WTC11 (cell line): ENCODE measurements at regions not wholly inside any gene's neighbourhood (a gene's known extent, or its start where the extent isn't known, plus 50 kb on each side); places are given as distances from the start of the nearest gene placed in this dataset.

Experiments used
- ATAC-seq: fragments of 200-7000 bp; cut with Tn5 transposase; 2 replicates; pipeline ENCODE4 v1.10.0; 2021; ENCODE audit warnings: mild to moderate bottlenecking, moderate library complexity
- CTCF ChIA-PET: fragments of 300-600 bp; sonication (Branson Sonifier 250); formaldehyde crosslinking; loops from one replicate; lab custom pipeline; 2021; ENCODE audit warnings: antibody characterized with exemption; lab: Charles Lee
- POLR2A ChIA-PET: fragments of 350-600 bp; sonication (Branson Sonifier 250); formaldehyde crosslinking; loops from one replicate; lab custom pipeline; 2021; ENCODE audit warnings: antibody characterized with exemption; lab: Charles Lee
- DNase-seq: peaks from one replicate; pipeline ENCODE4 v3.0.0; 2021; ENCODE audit warnings: low spot score
- H3K27ac Mint-ChIP-seq: 2 replicates; pipeline ENCODE4 v1.8.0; 2021; ENCODE audit warnings: mixed read lengths
- H3K27me3 Mint-ChIP-seq: 2 replicates; pipeline ENCODE4 v1.8.0; 2021; ENCODE audit warnings: low read depth, mild to moderate bottlenecking, moderate library complexity, mixed read lengths
- H3K36me3 Mint-ChIP-seq: 2 replicates; pipeline ENCODE4 v1.8.0; 2021; ENCODE audit warnings: mixed read lengths
- H3K4me1 Mint-ChIP-seq: 2 replicates; pipeline ENCODE4 v1.8.0; 2022; ENCODE audit warnings: mixed read lengths
- H3K4me3 Mint-ChIP-seq: 2 replicates; pipeline ENCODE4 v1.8.0; 2021; ENCODE audit warnings: mild to moderate bottlenecking, moderate library complexity, mixed read lengths
- H3K9me3 Mint-ChIP-seq: 2 replicates; pipeline ENCODE4 v1.8.0; 2021; ENCODE audit warnings: mixed read lengths
- CBFB ChIP-seq: sonication (generic); formaldehyde crosslinking; IDR thresholded peaks from 2 replicates; pipeline ENCODE4 v1.8.1; 2022; ENCODE audit warnings: mild to moderate bottlenecking, low read depth, missing genetic modification reagents
- CREB1 ChIP-seq: sonication (generic); formaldehyde crosslinking; IDR thresholded peaks from 2 replicates; pipeline ENCODE4 v1.8.0; 2023; ENCODE audit warnings: mild to moderate bottlenecking, missing genetic modification reagents
- CREM ChIP-seq: sonication (generic); formaldehyde crosslinking; IDR thresholded peaks from 2 replicates; pipeline ENCODE4 v1.8.1; 2022; ENCODE audit warnings: mild to moderate bottlenecking, missing genetic modification reagents, moderate library complexity
- ELF4 ChIP-seq: sonication (generic); formaldehyde crosslinking; IDR thresholded peaks from 2 replicates; pipeline ENCODE4 v1.8.1; 2022; ENCODE audit warnings: low read depth, mild to moderate bottlenecking, moderate library complexity, missing genetic modification reagents
- ESRRA ChIP-seq: sonication (generic); formaldehyde crosslinking; IDR thresholded peaks from 2 replicates; pipeline ENCODE4 v1.8.1; 2022; ENCODE audit warnings: mild to moderate bottlenecking, missing genetic modification reagents, borderline replicate concordance
- FOXP1 ChIP-seq: sonication (generic); formaldehyde crosslinking; IDR thresholded peaks from 2 replicates; pipeline ENCODE4 v1.8.0; 2022; ENCODE audit warnings: missing genetic modification reagents, mild to moderate bottlenecking, moderate library complexity, borderline replicate concordance
- GABPB1 ChIP-seq: sonication (generic); formaldehyde crosslinking; IDR thresholded peaks from 2 replicates; pipeline ENCODE4 v1.8.1; 2023; ENCODE audit warnings: mild to moderate bottlenecking, missing genetic modification reagents
- HMGA2 ChIP-seq: fragments of 250-450 bp; sonication (Bioruptor Pico); IDR thresholded peaks from 2 replicates; pipeline ENCODE4 v1.4.0; 2021; ENCODE audit warnings: mild to moderate bottlenecking, moderate library complexity
- MYBL2 ChIP-seq: sonication (generic); formaldehyde crosslinking; IDR thresholded peaks from 2 replicates; pipeline ENCODE4 v1.8.1; 2023; ENCODE audit warnings: mild to moderate bottlenecking, moderate library complexity, missing genetic modification reagents
- NFATC4 ChIP-seq: fragments of 250-450 bp; sonication (Bioruptor Pico); IDR thresholded peaks from 2 replicates; pipeline ENCODE4 v1.9.0; 2021; ENCODE audit warnings: mild to moderate bottlenecking
- OVOL2 ChIP-seq: fragments of 250-450 bp; sonication (Bioruptor Pico); IDR thresholded peaks from 2 replicates; pipeline ENCODE4 v1.9.0; 2021; ENCODE audit warnings: mild to moderate bottlenecking, borderline replicate concordance
- SMAD3 ChIP-seq: sonication (generic); formaldehyde crosslinking; IDR thresholded peaks from 2 replicates; pipeline ENCODE4 v1.8.0; 2022; ENCODE audit warnings: missing genetic modification reagents, mild to moderate bottlenecking, borderline replicate concordance
- SOX15 ChIP-seq: fragments of 250-450 bp; sonication (Bioruptor Pico); IDR thresholded peaks from 2 replicates; pipeline ENCODE4 v1.9.0; 2021; ENCODE audit warnings: mild to moderate bottlenecking
- TCF7 ChIP-seq: sonication (generic); formaldehyde crosslinking; IDR thresholded peaks from 2 replicates; pipeline ENCODE4 v1.8.0; 2022; ENCODE audit warnings: mild to moderate bottlenecking, low read depth, missing genetic modification reagents, moderate library complexity
- TEAD1 ChIP-seq: sonication (generic); formaldehyde crosslinking; IDR thresholded peaks from 2 replicates; pipeline ENCODE4 v1.8.0; 2022; ENCODE audit warnings: mild to moderate bottlenecking, missing genetic modification reagents
- ZBTB21 ChIP-seq: sonication (generic); formaldehyde crosslinking; IDR thresholded peaks from 2 replicates; pipeline ENCODE4 v1.8.1; 2023; ENCODE audit warnings: mild to moderate bottlenecking, missing genetic modification reagents, borderline replicate concordance
- ZNF121 ChIP-seq: sonication (generic); formaldehyde crosslinking; IDR thresholded peaks from 2 replicates; pipeline ENCODE4 v1.8.0; 2023; ENCODE audit warnings: missing genetic modification reagents
- ZNF138 ChIP-seq: sonication (generic); formaldehyde crosslinking; conservative IDR thresholded peaks from 2 replicates; pipeline ENCODE4 v1.8.1; 2022; ENCODE audit warnings: mild to moderate bottlenecking, moderate library complexity, missing genetic modification reagents
- ZNF219 ChIP-seq: sonication (generic); formaldehyde crosslinking; IDR thresholded peaks from 2 replicates; pipeline ENCODE4 v1.8.0; 2023; ENCODE audit warnings: missing genetic modification reagents, mild to moderate bottlenecking, borderline replicate concordance
- ZNF416 ChIP-seq: fragments of 250-450 bp; sonication (Bioruptor Pico); IDR thresholded peaks from 2 replicates; pipeline ENCODE4 v1.9.0; 2021; ENCODE audit warnings: mild to moderate bottlenecking, inconsistent platforms
- ZNF423 ChIP-seq: fragments of 250-450 bp; sonication (Bioruptor Pico); IDR thresholded peaks from 2 replicates; pipeline ENCODE4 v2.1.2; 2022; ENCODE audit warnings: mild to moderate bottlenecking, moderate library complexity
- TF ChIP-seq, protein P1 (sequence below): sonication (generic); formaldehyde crosslinking; IDR thresholded peaks from 2 replicates; pipeline ENCODE4 v1.8.0; 2022; ENCODE audit warnings: missing genetic modification reagents
- TF ChIP-seq, protein P2 (sequence below): sonication (generic); formaldehyde crosslinking; IDR thresholded peaks from 2 replicates; pipeline ENCODE4 v1.8.1; 2022; ENCODE audit warnings: missing genetic modification reagents, borderline replicate concordance
- TF ChIP-seq, protein P3 (sequence below): sonication (generic); formaldehyde crosslinking; IDR thresholded peaks from 2 replicates; pipeline ENCODE4 v1.8.1; 2023; ENCODE audit warnings: mild to moderate bottlenecking, moderate library complexity, missing genetic modification reagents
- TF ChIP-seq, protein P4 (sequence below): fragments of 250-450 bp; sonication (Bioruptor Pico); IDR thresholded peaks from 2 replicates; pipeline ENCODE4 v1.9.0; 2021; ENCODE audit warnings: mild to moderate bottlenecking
- TF ChIP-seq, protein P5 (sequence below): sonication (generic); formaldehyde crosslinking; IDR thresholded peaks from 2 replicates; pipeline ENCODE4 v1.8.0; 2022; ENCODE audit warnings: mild to moderate bottlenecking, missing genetic modification reagents
- TF ChIP-seq, protein P6 (sequence below): sonication (generic); formaldehyde crosslinking; conservative IDR thresholded peaks from 2 replicates; pipeline ENCODE4 v1.8.1; 2022; ENCODE audit warnings: mild to moderate bottlenecking, missing genetic modification reagents

DNA sequence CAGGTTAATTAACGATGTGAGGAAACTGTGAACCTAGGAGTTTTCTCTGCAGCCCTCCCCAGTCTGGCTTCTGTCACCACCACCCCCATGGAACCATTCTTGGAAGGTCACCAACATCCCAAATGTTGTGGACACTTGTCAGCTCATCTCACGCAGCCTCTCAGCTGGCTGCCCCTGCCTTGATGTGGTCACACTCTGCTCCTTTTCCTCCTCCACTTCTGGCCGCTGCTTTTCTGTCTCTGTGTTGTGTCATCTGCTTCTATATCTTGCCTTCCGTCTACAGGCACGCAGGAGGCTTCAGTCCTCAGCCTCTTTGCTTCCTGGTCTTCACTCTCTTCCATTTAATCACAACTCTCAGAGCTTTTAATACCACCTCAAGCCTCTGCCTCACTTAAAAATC, 371.5 kb upstream of the SLIT2 start:
- Mint-ChIP-seq H3K9me3 (peaks cover 5% of the 10 kb centered on the region; the same call in 1 of the 2 replicates), H3K27ac (no peak overlapping the region), H3K36me3 (no peaks in the 10 kb centered on the region), H3K4me1 (peaks cover 12% of the 10 kb centered on the region), H3K4me3 (no peak overlapping the region), H3K27me3 (no peaks in the 10 kb centered on the region; the same call in 1 of the 2 replicates)
- ChIA-PET POLR2A (no interaction called here), CTCF (no interaction called here)
- TF ChIP-seq CREM (no peak), GABPB1 (CRISPR knock-in tag) (no peak), SMAD3 (no peak), HMGA2 (CRISPR knock-in tag) (no peak), NFATC4 (CRISPR knock-in tag) (no peak), FOXP1 (CRISPR knock-in tag) (no peak), ZNF416 (no peak), OVOL2 (no peak), MYBL2 (CRISPR knock-in tag) (no peak), CBFB (no peak), TCF7 (CRISPR knock-in tag) (no peak), ZNF121 (CRISPR knock-in tag) (no peak), ZNF423 (CRISPR knock-in tag) (no peak), SOX15 (CRISPR knock-in tag) (no peak)
- TF ChIP-seq, protein P1, sequence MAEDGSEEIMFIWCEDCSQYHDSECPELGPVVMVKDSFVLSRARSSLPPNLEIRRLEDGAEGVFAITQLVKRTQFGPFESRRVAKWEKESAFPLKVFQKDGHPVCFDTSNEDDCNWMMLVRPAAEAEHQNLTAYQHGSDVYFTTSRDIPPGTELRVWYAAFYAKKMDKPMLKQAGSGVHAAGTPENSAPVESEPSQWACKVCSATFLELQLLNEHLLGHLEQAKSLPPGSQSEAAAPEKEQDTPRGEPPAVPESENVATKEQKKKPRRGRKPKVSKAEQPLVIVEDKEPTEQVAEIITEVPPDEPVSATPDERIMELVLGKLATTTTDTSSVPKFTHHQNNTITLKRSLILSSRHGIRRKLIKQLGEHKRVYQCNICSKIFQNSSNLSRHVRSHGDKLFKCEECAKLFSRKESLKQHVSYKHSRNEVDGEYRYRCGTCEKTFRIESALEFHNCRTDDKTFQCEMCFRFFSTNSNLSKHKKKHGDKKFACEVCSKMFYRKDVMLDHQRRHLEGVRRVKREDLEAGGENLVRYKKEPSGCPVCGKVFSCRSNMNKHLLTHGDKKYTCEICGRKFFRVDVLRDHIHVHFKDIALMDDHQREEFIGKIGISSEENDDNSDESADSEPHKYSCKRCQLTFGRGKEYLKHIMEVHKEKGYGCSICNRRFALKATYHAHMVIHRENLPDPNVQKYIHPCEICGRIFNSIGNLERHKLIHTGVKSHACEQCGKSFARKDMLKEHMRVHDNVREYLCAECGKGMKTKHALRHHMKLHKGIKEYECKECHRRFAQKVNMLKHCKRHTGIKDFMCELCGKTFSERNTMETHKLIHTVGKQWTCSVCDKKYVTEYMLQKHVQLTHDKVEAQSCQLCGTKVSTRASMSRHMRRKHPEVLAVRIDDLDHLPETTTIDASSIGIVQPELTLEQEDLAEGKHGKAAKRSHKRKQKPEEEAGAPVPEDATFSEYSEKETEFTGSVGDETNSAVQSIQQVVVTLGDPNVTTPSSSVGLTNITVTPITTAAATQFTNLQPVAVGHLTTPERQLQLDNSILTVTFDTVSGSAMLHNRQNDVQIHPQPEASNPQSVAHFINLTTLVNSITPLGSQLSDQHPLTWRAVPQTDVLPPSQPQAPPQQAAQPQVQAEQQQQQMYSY: no peak
- TF ChIP-seq, protein P2, sequence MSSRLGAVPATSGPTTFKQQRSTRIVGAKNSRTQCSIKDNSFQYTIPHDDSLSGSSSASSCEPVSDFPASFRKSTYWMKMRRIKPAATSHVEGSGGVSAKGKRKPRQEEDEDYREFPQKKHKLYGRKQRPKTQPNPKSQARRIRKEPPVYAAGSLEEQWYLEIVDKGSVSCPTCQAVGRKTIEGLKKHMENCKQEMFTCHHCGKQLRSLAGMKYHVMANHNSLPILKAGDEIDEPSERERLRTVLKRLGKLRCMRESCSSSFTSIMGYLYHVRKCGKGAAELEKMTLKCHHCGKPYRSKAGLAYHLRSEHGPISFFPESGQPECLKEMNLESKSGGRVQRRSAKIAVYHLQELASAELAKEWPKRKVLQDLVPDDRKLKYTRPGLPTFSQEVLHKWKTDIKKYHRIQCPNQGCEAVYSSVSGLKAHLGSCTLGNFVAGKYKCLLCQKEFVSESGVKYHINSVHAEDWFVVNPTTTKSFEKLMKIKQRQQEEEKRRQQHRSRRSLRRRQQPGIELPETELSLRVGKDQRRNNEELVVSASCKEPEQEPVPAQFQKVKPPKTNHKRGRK: no peak
- TF ChIP-seq, protein P3, sequence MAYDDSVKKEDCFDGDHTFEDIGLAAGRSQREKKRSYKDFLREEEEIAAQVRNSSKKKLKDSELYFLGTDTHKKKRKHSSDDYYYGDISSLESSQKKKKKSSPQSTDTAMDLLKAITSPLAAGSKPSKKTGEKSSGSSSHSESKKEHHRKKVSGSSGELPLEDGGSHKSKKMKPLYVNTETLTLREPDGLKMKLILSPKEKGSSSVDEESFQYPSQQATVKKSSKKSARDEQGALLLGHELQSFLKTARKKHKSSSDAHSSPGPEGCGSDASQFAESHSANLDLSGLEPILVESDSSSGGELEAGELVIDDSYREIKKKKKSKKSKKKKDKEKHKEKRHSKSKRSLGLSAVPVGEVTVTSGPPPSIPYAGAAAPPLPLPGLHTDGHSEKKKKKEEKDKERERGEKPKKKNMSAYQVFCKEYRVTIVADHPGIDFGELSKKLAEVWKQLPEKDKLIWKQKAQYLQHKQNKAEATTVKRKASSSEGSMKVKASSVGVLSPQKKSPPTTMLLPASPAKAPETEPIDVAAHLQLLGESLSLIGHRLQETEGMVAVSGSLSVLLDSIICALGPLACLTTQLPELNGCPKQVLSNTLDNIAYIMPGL: no peak
- ATAC-seq: no peak
- DNase-seq: no peak

DNA sequence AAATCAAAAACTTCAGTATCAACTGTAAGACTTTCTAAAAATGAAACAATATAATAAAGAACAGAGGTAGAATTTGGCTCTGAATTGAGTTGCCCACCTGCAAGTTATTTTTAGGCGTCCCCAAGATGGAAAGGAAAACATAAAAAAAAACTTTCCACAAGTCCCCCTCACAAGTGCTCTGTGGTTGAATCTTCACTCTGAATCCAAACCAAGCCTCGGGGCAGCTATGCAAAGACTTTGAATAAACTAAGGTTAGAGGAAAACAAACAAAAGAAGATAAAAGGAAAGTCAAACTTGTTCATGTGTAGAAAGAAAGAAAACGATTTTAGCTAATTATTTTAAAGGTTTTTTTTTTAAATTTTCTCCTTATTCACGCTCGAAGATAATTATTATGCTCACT, 372.4 kb upstream of the SLIT2 start:
- H3K27ac Mint-ChIP-seq: no peak overlapping the region
- CTCF ChIA-PET: no interaction called here
- no peak overlapping the region for H3K4me3 Mint-ChIP-seq
- no peaks in the 10 kb centered on the region; the same call in 1 of the 2 replicates for H3K27me3 Mint-ChIP-seq
- no peak for ATAC-seq
- POLR2A ChIA-PET: no interaction called here
- no peaks in the 10 kb centered on the region for H3K36me3 Mint-ChIP-seq
- TF ChIP-seq ELF4 (no peak), ESRRA (CRISPR knock-in tag) (no peak), CREM (no peak), CREB1 (CRISPR knock-in tag) (no peak), ZBTB21 (CRISPR knock-in tag) (no peak), TEAD1 (CRISPR knock-in tag) (no peak), ZNF138 (no peak), ZNF219 (CRISPR knock-in tag) (no peak)
- TF ChIP-seq, protein P4, sequence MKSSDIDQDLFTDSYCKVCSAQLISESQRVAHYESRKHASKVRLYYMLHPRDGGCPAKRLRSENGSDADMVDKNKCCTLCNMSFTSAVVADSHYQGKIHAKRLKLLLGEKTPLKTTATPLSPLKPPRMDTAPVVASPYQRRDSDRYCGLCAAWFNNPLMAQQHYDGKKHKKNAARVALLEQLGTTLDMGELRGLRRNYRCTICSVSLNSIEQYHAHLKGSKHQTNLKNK (CRISPR knock-in tag): no peak
- TF ChIP-seq, protein P5, sequence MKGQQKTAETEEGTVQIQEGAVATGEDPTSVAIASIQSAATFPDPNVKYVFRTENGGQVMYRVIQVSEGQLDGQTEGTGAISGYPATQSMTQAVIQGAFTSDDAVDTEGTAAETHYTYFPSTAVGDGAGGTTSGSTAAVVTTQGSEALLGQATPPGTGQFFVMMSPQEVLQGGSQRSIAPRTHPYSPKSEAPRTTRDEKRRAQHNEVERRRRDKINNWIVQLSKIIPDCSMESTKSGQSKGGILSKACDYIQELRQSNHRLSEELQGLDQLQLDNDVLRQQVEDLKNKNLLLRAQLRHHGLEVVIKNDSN (CRISPR knock-in tag): no peak
- TF ChIP-seq, protein P6, sequence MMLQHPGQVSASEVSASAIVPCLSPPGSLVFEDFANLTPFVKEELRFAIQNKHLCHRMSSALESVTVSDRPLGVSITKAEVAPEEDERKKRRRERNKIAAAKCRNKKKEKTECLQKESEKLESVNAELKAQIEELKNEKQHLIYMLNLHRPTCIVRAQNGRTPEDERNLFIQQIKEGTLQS (CRISPR knock-in tag): no peak
- TF ChIP-seq, all 79 proteins: peak for 0
- Mint-ChIP-seq H3K9me3 (peaks cover 8% of the 10 kb centered on the region), H3K4me1 (peaks cover 12% of the 10 kb centered on the region)
- DNase-seq: no peak
